HepG2 (cell line): ENCODE measurements at regions not wholly inside any gene's neighbourhood (a gene's known extent, or its start where the extent isn't known, plus 50 kb on each side); places are given as distances from the start of the nearest gene placed in this dataset.
A peak's percentile ranks its signal among the peaks of the same experiment; 100 is the strongest.

Experiments
- GFI1 ChIP-seq: sonication (generic); formaldehyde crosslinking; IDR thresholded peaks from 2 replicates; pipeline ENCODE4 v1.5.0; 2020; ENCODE audit warnings: missing genetic modification reagents, mild to moderate bottlenecking, borderline replicate concordance
- JARID2 ChIP-seq: sonication (generic); formaldehyde crosslinking; IDR thresholded peaks from 2 replicates; pipeline ENCODE4 v1.8.1; 2023; ENCODE audit warnings: missing genetic modification reagents, inconsistent platforms; ENCODE audit not compliant: insufficient replicate concordance
- KDM5A ChIP-seq: fragments of 200-600 bp; sonication (generic); IDR thresholded peaks from 2 replicates; pipeline ENCODE4 v1.7.0; 2018; ENCODE audit warnings: antibody characterized with exemption, mild to moderate bottlenecking, low read length, borderline replicate concordance
- KLF13 ChIP-seq: sonication (generic); formaldehyde crosslinking; IDR thresholded peaks from 2 replicates; pipeline ENCODE4 v1.4.0; 2020; ENCODE audit warnings: mild to moderate bottlenecking, missing genetic modification reagents
- MIER2 ChIP-seq: IDR thresholded peaks from 2 replicates; pipeline ENCODE4 v1.6.1; 2016; ENCODE audit warnings: missing biosample characterization, missing genetic modification reagents
- NONO ChIP-seq, 2 experiments: fragments of 450-650 bp in 1 of 2; sonication (generic) in 1 of 2; formaldehyde crosslinking in 1 of 2; IDR thresholded peaks in 1 of 2; conservative IDR thresholded peaks in 1 of 2; 2 replicates each; pipeline versions ENCODE4 v1.6.1 to v1.8.0; 2017 to 2022; ENCODE audit warnings: mild to moderate bottlenecking in 1 of 2, missing genetic modification reagents in 1 of 2, moderate library complexity in 1 of 2
- SMYD3 ChIP-seq: sonication (generic); formaldehyde crosslinking; IDR thresholded peaks from 2 replicates; pipeline ENCODE4 v1.8.1; 2023; ENCODE audit warnings: mild to moderate bottlenecking, missing genetic modification reagents
- YEATS2 ChIP-seq: sonication (generic); formaldehyde crosslinking; IDR thresholded peaks from 2 replicates; pipeline ENCODE4 v1.4.0; 2020; ENCODE audit warnings: missing genetic modification reagents, borderline replicate concordance
- ZFP36 ChIP-seq: fragments of 150-350 bp; IDR thresholded peaks from 2 replicates; pipeline ENCODE4 v1.6.1; 2018; ENCODE audit warnings: borderline replicate concordance, low read length, low read depth; ENCODE audit not compliant: partially characterized antibody
- ZMYM4 ChIP-seq: sonication (generic); formaldehyde crosslinking; IDR thresholded peaks from 2 replicates; pipeline ENCODE4 v1.8.1; 2023; ENCODE audit warnings: mild to moderate bottlenecking, missing genetic modification reagents
- ZNF205 ChIP-seq: IDR thresholded peaks from 2 replicates; pipeline ENCODE4 v1.6.1; 2018; ENCODE audit warnings: missing biosample characterization, missing genetic modification reagents
- ZNF432 ChIP-seq: sonication (generic); formaldehyde crosslinking; IDR thresholded peaks from 2 replicates; pipeline ENCODE4 v1.5.0; 2020; ENCODE audit warnings: missing genetic modification reagents, mild to moderate bottlenecking, borderline replicate concordance
- ZNF616 ChIP-seq: sonication (generic); formaldehyde crosslinking; IDR thresholded peaks from 2 replicates; pipeline ENCODE4 v1.5.0; 2020; ENCODE audit warnings: low read depth, mild to moderate bottlenecking, missing genetic modification reagents
- ZNF713 ChIP-seq: sonication (generic); formaldehyde crosslinking; IDR thresholded peaks from 2 replicates; pipeline ENCODE4 v1.4.0; 2020; ENCODE audit warnings: mild to moderate bottlenecking, missing genetic modification reagents
- ZNF839 ChIP-seq: sonication (generic); formaldehyde crosslinking; IDR thresholded peaks from 2 replicates; pipeline ENCODE4 v1.4.0; 2020; ENCODE audit warnings: missing genetic modification reagents, mild to moderate bottlenecking, borderline replicate concordance
- ZNF850 ChIP-seq: sonication (generic); formaldehyde crosslinking; conservative IDR thresholded peaks from 2 replicates; pipeline ENCODE4 v1.9.0; 2021; ENCODE audit warnings: mild to moderate bottlenecking, missing genetic modification reagents
- TF ChIP-seq, protein P1 (sequence below): sonication (generic); formaldehyde crosslinking; IDR thresholded peaks from 2 replicates; pipeline ENCODE4 v1.9.0; 2021; ENCODE audit warnings: missing genetic modification reagents, borderline replicate concordance
- TF ChIP-seq, protein P2 (sequence below): IDR thresholded peaks from 2 replicates; pipeline ENCODE4 v1.6.1; 2016; ENCODE audit warnings: control low read depth
- TF ChIP-seq, protein P3 (sequence below): sonication (generic); formaldehyde crosslinking; IDR thresholded peaks from 2 replicates; pipeline ENCODE4 v1.4.0; 2020; ENCODE audit warnings: mild to moderate bottlenecking, missing genetic modification reagents
- TF ChIP-seq, protein P4 (sequence below): sonication (generic); formaldehyde crosslinking; IDR thresholded peaks from 2 replicates; pipeline ENCODE4 v1.4.0; 2020; ENCODE audit warnings: missing genetic modification reagents, mild to moderate bottlenecking, borderline replicate concordance

DNA sequence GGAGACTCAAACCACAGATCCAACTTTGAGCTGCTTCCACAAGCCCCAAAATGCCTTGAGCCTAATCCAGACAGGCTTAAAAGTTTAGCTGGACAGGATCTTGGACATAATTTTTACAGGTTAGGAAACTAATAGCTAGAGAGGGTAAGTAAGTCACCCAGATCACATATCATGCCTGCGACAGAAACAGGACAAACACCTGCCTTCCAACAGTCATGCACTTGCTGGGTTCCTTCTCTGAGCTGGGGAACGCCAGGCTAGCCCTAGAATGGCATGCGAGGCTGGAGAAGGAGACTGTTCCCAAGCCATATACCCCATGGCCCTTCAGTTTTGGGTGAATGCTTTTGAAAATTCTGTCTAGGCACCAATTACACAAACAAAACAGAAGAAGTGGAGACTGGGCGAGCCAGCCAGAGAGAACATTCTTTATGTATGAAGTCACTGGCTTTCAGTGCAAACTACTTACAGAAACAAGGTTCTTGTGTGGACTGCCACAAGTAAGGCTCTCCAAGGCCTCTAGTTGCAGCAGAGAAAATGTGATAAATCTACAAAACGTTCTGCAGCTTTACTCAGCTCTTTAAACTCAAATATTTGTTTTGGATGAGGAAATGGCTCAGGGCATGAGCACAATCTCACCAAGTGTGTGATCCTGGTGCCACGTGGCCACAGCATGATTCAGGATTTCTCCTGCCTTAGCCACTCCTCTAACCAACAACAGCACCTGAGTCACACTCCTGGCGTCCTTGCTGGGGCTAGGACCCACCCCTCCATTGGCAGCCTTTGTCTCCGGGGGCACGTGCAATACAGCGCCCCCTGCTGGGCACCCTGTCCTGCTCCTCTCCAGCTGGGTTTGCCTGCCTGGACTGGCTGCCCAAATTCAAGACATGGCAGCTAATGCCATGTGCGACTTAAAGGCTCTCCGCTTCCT lies 73.4 kb upstream of the UBL3 start (continued):
- TF ChIP-seq, protein P1, sequence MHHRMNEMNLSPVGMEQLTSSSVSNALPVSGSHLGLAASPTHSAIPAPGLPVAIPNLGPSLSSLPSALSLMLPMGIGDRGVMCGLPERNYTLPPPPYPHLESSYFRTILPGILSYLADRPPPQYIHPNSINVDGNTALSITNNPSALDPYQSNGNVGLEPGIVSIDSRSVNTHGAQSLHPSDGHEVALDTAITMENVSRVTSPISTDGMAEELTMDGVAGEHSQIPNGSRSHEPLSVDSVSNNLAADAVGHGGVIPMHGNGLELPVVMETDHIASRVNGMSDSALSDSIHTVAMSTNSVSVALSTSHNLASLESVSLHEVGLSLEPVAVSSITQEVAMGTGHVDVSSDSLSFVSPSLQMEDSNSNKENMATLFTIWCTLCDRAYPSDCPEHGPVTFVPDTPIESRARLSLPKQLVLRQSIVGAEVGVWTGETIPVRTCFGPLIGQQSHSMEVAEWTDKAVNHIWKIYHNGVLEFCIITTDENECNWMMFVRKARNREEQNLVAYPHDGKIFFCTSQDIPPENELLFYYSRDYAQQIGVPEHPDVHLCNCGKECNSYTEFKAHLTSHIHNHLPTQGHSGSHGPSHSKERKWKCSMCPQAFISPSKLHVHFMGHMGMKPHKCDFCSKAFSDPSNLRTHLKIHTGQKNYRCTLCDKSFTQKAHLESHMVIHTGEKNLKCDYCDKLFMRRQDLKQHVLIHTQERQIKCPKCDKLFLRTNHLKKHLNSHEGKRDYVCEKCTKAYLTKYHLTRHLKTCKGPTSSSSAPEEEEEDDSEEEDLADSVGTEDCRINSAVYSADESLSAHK (CRISPR knock-in tag) = no peak
- no peak for TF ChIP-seq ZNF713 (CRISPR knock-in tag)
- no peak for TF ChIP-seq ZNF839 (CRISPR knock-in tag)
- TF ChIP-seq ZNF432 (CRISPR knock-in tag) = no peak
- TF ChIP-seq NONO (IDR thresholded peaks at IDR 0.05) = no peak
- peak; percentile 92 for TF ChIP-seq NONO (CRISPR knock-in tag; conservative IDR thresholded peaks at IDR 0.05)
- TF ChIP-seq ZNF616 (CRISPR knock-in tag) = 0 out of 2 replicates have a peak, but pooled peaks have one; percentile 62
- TF ChIP-seq, protein P2, sequence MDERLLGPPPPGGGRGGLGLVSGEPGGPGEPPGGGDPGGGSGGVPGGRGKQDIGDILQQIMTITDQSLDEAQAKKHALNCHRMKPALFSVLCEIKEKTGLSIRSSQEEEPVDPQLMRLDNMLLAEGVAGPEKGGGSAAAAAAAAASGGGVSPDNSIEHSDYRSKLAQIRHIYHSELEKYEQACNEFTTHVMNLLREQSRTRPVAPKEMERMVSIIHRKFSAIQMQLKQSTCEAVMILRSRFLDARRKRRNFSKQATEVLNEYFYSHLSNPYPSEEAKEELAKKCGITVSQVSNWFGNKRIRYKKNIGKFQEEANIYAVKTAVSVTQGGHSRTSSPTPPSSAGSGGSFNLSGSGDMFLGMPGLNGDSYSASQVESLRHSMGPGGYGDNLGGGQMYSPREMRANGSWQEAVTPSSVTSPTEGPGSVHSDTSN (CRISPR knock-in tag) = no peak
- peak; percentile 72; the same call in 1 of the 2 replicates for TF ChIP-seq GFI1 (CRISPR knock-in tag)
- TF ChIP-seq, protein P3, sequence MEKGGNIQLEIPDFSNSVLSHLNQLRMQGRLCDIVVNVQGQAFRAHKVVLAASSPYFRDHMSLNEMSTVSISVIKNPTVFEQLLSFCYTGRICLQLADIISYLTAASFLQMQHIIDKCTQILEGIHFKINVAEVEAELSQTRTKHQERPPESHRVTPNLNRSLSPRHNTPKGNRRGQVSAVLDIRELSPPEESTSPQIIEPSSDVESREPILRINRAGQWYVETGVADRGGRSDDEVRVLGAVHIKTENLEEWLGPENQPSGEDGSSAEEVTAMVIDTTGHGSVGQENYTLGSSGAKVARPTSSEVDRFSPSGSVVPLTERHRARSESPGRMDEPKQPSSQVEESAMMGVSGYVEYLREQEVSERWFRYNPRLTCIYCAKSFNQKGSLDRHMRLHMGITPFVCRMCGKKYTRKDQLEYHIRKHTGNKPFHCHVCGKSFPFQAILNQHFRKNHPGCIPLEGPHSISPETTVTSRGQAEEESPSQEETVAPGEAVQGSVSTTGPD (CRISPR knock-in tag) = peak; percentile 89
- peak; percentile 78; the same call in 1 of the 2 replicates for TF ChIP-seq YEATS2 (CRISPR knock-in tag)
- TF ChIP-seq ZNF850 (CRISPR knock-in tag) = no peak
- peak; percentile 78; the same call in 1 of the 2 replicates for TF ChIP-seq MIER2 (CRISPR knock-in tag)
- peak; percentile 91 for TF ChIP-seq ZMYM4
- TF ChIP-seq, protein P4, sequence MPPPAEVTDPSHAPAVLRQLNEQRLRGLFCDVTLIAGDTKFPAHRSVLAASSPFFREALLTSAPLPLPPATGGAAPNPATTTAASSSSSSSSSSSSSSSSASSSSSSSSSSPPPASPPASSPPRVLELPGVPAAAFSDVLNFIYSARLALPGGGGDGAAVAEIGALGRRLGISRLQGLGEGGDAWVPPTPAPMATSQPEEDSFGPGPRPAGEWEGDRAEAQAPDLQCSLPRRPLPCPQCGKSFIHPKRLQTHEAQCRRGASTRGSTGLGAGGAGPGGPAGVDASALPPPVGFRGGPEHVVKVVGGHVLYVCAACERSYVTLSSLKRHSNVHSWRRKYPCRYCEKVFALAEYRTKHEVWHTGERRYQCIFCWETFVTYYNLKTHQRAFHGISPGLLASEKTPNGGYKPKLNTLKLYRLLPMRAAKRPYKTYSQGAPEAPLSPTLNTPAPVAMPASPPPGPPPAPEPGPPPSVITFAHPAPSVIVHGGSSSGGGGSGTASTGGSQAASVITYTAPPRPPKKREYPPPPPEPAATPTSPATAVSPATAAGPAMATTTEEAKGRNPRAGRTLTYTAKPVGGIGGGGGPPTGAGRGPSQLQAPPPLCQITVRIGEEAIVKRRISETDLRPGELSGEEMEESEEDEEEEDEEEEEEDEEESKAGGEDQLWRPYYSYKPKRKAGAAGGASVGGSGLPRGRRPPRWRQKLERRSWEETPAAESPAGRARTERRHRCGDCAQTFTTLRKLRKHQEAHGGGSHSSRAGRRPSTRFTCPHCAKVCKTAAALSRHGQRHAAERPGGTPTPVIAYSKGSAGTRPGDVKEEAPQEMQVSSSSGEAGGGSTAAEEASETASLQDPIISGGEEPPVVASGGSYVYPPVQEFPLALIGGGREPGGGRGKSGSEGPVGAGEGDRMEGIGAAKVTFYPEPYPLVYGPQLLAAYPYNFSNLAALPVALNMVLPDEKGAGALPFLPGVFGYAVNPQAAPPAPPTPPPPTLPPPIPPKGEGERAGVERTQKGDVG (CRISPR knock-in tag) = peak; percentile 36; the same call in 1 of the 2 replicates
- no peak; the same call in 1 of the 2 replicates for TF ChIP-seq KDM5A
- peak; percentile 41 for TF ChIP-seq JARID2 (CRISPR knock-in tag)
- TF ChIP-seq KLF13 (CRISPR knock-in tag) = no peak
- TF ChIP-seq SMYD3 = peak; percentile 87
- TF ChIP-seq ZFP36 = peak; percentile 85
- peak; percentile 68; the same call in 1 of the 2 replicates for TF ChIP-seq ZNF205 (CRISPR knock-in tag)
